Testis (tissue), 2 donors: ENCODE measurements at regions not wholly inside any gene's neighbourhood (a gene's known extent, or its start where the extent isn't known, plus 50 kb on each side); places are given as distances from the start of the nearest gene placed in this dataset.

Experiments used
- POLR2A ChIP-seq: fragments of 450-650 bp; IDR thresholded peaks from one replicate; pipeline ENCODE4 v1.6.1; 2017; ENCODE audit warnings: antibody characterized with exemption, mild to moderate bottlenecking, moderate library complexity
- TF ChIP-seq, protein P1 (sequence below), 3 experiments: fragments of 450-650 bp in 2 of 3; fragments of 200-600 bp in 1 of 3; sonication (generic) in 1 of 3; IDR thresholded peaks; one replicate each; pipeline ENCODE4 v1.5.1; 2016 to 2019; ENCODE audit warnings: antibody characterized with exemption in 3 of 3, mild to moderate bottlenecking in 2 of 3, moderate library complexity in 1 of 3

GRCh38 chr3:164267053-164267452, 811.2 kb downstream of the SI start:
- TF ChIP-seq, protein P1, sequence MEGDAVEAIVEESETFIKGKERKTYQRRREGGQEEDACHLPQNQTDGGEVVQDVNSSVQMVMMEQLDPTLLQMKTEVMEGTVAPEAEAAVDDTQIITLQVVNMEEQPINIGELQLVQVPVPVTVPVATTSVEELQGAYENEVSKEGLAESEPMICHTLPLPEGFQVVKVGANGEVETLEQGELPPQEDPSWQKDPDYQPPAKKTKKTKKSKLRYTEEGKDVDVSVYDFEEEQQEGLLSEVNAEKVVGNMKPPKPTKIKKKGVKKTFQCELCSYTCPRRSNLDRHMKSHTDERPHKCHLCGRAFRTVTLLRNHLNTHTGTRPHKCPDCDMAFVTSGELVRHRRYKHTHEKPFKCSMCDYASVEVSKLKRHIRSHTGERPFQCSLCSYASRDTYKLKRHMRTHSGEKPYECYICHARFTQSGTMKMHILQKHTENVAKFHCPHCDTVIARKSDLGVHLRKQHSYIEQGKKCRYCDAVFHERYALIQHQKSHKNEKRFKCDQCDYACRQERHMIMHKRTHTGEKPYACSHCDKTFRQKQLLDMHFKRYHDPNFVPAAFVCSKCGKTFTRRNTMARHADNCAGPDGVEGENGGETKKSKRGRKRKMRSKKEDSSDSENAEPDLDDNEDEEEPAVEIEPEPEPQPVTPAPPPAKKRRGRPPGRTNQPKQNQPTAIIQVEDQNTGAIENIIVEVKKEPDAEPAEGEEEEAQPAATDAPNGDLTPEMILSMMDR (IDR thresholded peaks at IDR 0.05), result no peak
- TF ChIP-seq POLR2A, result no peak
